WI38 (cell line): ENCODE measurements at regions not wholly inside any gene's neighbourhood (a gene's known extent, or its start where the extent isn't known, plus 50 kb on each side); places are given as distances from the start of the nearest gene placed in this dataset.

Experiments used
- H3K4me3 ChIP-seq: 2 replicates; pipeline ENCODE4 v1.5.1; 2011; ENCODE audit warnings: low read depth, mild to moderate bottlenecking, control low read depth, low read length
- CTCF ChIP-seq: IDR thresholded peaks from 2 replicates; pipeline ENCODE4 v1.5.1; 2012; ENCODE audit warnings: low read depth, mild to moderate bottlenecking, control low read depth, low read length

- TF ChIP-seq CTCF: no peak
- no peak overlapping the region for H3K4me3 ChIP-seq
Observed at GRCh38 chr1:218616681-218617080, 271.5 kb downstream of the TGFB2 start.

- TF ChIP-seq CTCF: no peak
- no peak overlapping the region for H3K4me3 ChIP-seq
Observed at GRCh38 chr1:218617986-218618385, 272.9 kb downstream of the TGFB2 start.

- TF ChIP-seq CTCF: no peak
- H3K4me3 ChIP-seq: no peak overlapping the region
Observed at GRCh38 chr1:218620956-218621355, 275.8 kb downstream of the TGFB2 start.

- TF ChIP-seq CTCF: no peak
- no peak overlapping the region for H3K4me3 ChIP-seq
Observed at GRCh38 chr1:218624052-218624451, 278.9 kb downstream of the TGFB2 start.

GRCh38 chr1:218625393-218625792, 280.3 kb downstream of the TGFB2 start:
- no peak overlapping the region for H3K4me3 ChIP-seq
- TF ChIP-seq CTCF: no peak

- TF ChIP-seq CTCF: no peak
- no peak overlapping the region for H3K4me3 ChIP-seq
Observed at GRCh38 chr1:218633238-218633988, 288.3 kb downstream of the TGFB2 start.

- H3K4me3 ChIP-seq: no peak overlapping the region
- TF ChIP-seq CTCF: no peak
Observed at GRCh38 chr1:218634212-218634611, 289.1 kb downstream of the TGFB2 start.
